NCI-H1436 (cell line): ENCODE measurements at regions not wholly inside any gene's neighbourhood (a gene's known extent, or its start where the extent isn't known, plus 50 kb on each side); places are given as distances from the start of the nearest gene placed in this dataset.

ENCODE experiments used
- DNase-seq: peaks from one replicate; lab custom pipeline; 2025; lab: John Stamatoyannopoulos, UW

GRCh38 chr21:25422610-25423608 is 184.4 kb downstream of the MRPL39 start:
- DNase-seq: no peak

GRCh38 chr21:25421321-25422028 is 185.8 kb downstream of the MRPL39 start:
- no peak for DNase-seq

GRCh38 chr21:25420831-25421230 is 186.4 kb downstream of the MRPL39 start:
- no peak for DNase-seq

GRCh38 chr21:25416669-25417068 is 190.6 kb downstream of the MRPL39 start:
- DNase-seq: no peak

GRCh38 chr21:25412100-25412499 is 195.2 kb downstream of the MRPL39 start:
- DNase-seq: no peak

GRCh38 chr21:25409978-25410377 is 197.3 kb downstream of the MRPL39 start:
- DNase-seq: no peak

- no peak for DNase-seq
Observed at GRCh38 chr21:25408666-25409065, 198.6 kb downstream of the MRPL39 start.

GRCh38 chr21:25406887-25407579 is 200.2 kb downstream of the MRPL39 start:
- no peak for DNase-seq

GRCh38 chr21:25405984-25406383 is 201.3 kb downstream of the MRPL39 start:
- no peak for DNase-seq

- DNase-seq: no peak
Observed at GRCh38 chr21:25402134-25402961, 204.9 kb downstream of the MRPL39 start.

GRCh38 chr21:25400427-25400826 is 206.9 kb downstream of the MRPL39 start:
- no peak for DNase-seq

- no peak for DNase-seq
Observed at GRCh38 chr21:25398630-25399029, 208.7 kb downstream of the MRPL39 start.

GRCh38 chr21:25396135-25396711 is 211.1 kb downstream of the MRPL39 start:
- DNase-seq: no peak

GRCh38 chr21:25391777-25392176 is 215.5 kb downstream of the MRPL39 start:
- no peak for DNase-seq

- DNase-seq: no peak
Observed at GRCh38 chr21:25390701-25391100, 216.6 kb downstream of the MRPL39 start.

GRCh38 chr21:25387665-25388064 is 219.6 kb downstream of the MRPL39 start:
- DNase-seq: no peak

GRCh38 chr21:25385911-25386474 is 221.3 kb downstream of the MRPL39 start:
- DNase-seq: peak; percentile 28

- DNase-seq: no peak
Observed at GRCh38 chr21:25385341-25385740, 221.9 kb downstream of the MRPL39 start.

- no peak for DNase-seq
Observed at GRCh38 chr21:25384782-25385181, 222.5 kb downstream of the MRPL39 start.

- DNase-seq: no peak
Observed at GRCh38 chr21:25383545-25383944, 223.7 kb downstream of the MRPL39 start.

- DNase-seq: no peak
Observed at GRCh38 chr21:25381936-25382452, 225.3 kb downstream of the MRPL39 start.
